GM19023 (cell line): ENCODE measurements at regions not wholly inside any gene's neighbourhood (a gene's known extent, or its start where the extent isn't known, plus 50 kb on each side); places are given as distances from the start of the nearest gene placed in this dataset.

Experiments used
- ATAC-seq: cut with Tn5 transposase; IDR thresholded peaks from one replicate; pipeline ENCODE4 v1.9.1; 2021; ENCODE audit warnings: mild to moderate bottlenecking, moderate library complexity; ENCODE audit not compliant: unreplicated experiment

GRCh38 chr9:81292056-81292805 lies 397.1 kb downstream of the TLE1 start:
- ATAC-seq: no peak

- no peak for ATAC-seq
Observed at GRCh38 chr9:81289622-81290021, 399.7 kb downstream of the TLE1 start.

GRCh38 chr9:81268048-81268447 lies 421.3 kb downstream of the TLE1 start:
- ATAC-seq: no peak

- ATAC-seq: no peak
Observed at GRCh38 chr9:81266674-81267073, 422.7 kb downstream of the TLE1 start.

GRCh38 chr9:81266086-81266485 lies 423.3 kb downstream of the TLE1 start:
- no peak for ATAC-seq

- no peak for ATAC-seq
Observed at GRCh38 chr9:81264516-81264915, 424.8 kb downstream of the TLE1 start.

GRCh38 chr9:81259896-81260295 lies 429.5 kb downstream of the TLE1 start:
- no peak for ATAC-seq

- ATAC-seq: no peak
Observed at GRCh38 chr9:81256368-81256767, 433.0 kb downstream of the TLE1 start.

- ATAC-seq: no peak
Observed at GRCh38 chr9:81250606-81251005, 438.7 kb downstream of the TLE1 start.

GRCh38 chr9:81250041-81250440 lies 439.3 kb downstream of the TLE1 start:
- no peak for ATAC-seq

GRCh38 chr9:81245254-81245956 lies 443.9 kb downstream of the TLE1 start:
- no peak for ATAC-seq

- no peak for ATAC-seq
Observed at GRCh38 chr9:81244631-81245030, 444.7 kb downstream of the TLE1 start.

GRCh38 chr9:81242866-81243265 lies 446.5 kb downstream of the TLE1 start:
- ATAC-seq: no peak

- ATAC-seq: no peak
Observed at GRCh38 chr9:81239388-81239787, 450.0 kb downstream of the TLE1 start.

GRCh38 chr9:81237565-81238231 lies 451.6 kb downstream of the TLE1 start:
- ATAC-seq: no peak

GRCh38 chr9:81234924-81235610 lies 454.3 kb downstream of the TLE1 start:
- ATAC-seq: no peak

- ATAC-seq: no peak
Observed at GRCh38 chr9:81231011-81231410, 458.3 kb downstream of the TLE1 start.

GRCh38 chr9:81227507-81228245 lies 461.7 kb downstream of the TLE1 start:
- ATAC-seq: no peak

GRCh38 chr9:81225596-81225995 lies 463.8 kb downstream of the TLE1 start:
- no peak for ATAC-seq

GRCh38 chr9:81224166-81225081 lies 464.9 kb downstream of the TLE1 start:
- no peak for ATAC-seq
